NT2/D1 (cell line): ENCODE measurements at regions not wholly inside any gene's neighbourhood (a gene's known extent, or its start where the extent isn't known, plus 50 kb on each side); places are given as distances from the start of the nearest gene placed in this dataset.

ENCODE experiments used
- DNase-seq: peaks from one replicate; pipeline ENCODE4 v3.0.0-alpha.2; 2011; ENCODE audit warnings: low read depth, low spot score
- H3K27me3 ChIP-seq: 2 replicates; pipeline ENCODE4 v1.6.0; 2011; ENCODE audit warnings: mild to moderate bottlenecking; ENCODE audit not compliant: insufficient read length, insufficient read depth
- H3K36me3 ChIP-seq: 2 replicates; pipeline ENCODE4 v1.6.1; 2011; ENCODE audit warnings: mild to moderate bottlenecking, low read length, mixed read lengths; ENCODE audit not compliant: insufficient read depth, insufficient read length
- H3K4me1 ChIP-seq: 2 replicates; pipeline ENCODE4 v1.5.1; 2011; ENCODE audit not compliant: insufficient read depth, insufficient read length
- H3K4me3 ChIP-seq: 2 replicates; pipeline ENCODE4 v1.5.1; 2011; ENCODE audit warnings: low read depth; ENCODE audit not compliant: insufficient read length
- H3K9ac ChIP-seq: 2 replicates; pipeline ENCODE4 v1.6.0; 2011; ENCODE audit warnings: low read depth; ENCODE audit not compliant: insufficient read length
- H3K9me3 ChIP-seq: 2 replicates; pipeline ENCODE4 v1.5.1; 2011; ENCODE audit warnings: mild to moderate bottlenecking, low read length; ENCODE audit not compliant: insufficient read depth
- SUZ12 ChIP-seq: IDR thresholded peaks from 2 replicates; pipeline ENCODE4 v1.6.1; 2011; ENCODE audit not compliant: insufficient read length, insufficient read depth; ENCODE audit errors: extremely low read depth
- YY1 ChIP-seq: IDR thresholded peaks from 2 replicates; pipeline ENCODE4 v1.6.1; 2011; ENCODE audit not compliant: insufficient read length, insufficient read depth
- ZNF274 ChIP-seq: IDR thresholded peaks from 2 replicates; pipeline ENCODE4 v1.6.1; 2011; ENCODE audit warnings: mild to moderate bottlenecking, low read depth, low read length

- peaks cover 10% of the 10 kb centered on the region for H3K4me1 ChIP-seq
- no peaks in the 10 kb centered on the region for H3K36me3 ChIP-seq
- H3K9ac ChIP-seq: no peak overlapping the region
- H3K4me3 ChIP-seq: no peak overlapping the region
- TF ChIP-seq ZNF274 (no peak), SUZ12 (no peak), YY1 (no peak)
- H3K9me3 ChIP-seq: no peaks in the 10 kb centered on the region
- no peak for DNase-seq
- H3K27me3 ChIP-seq: no peaks in the 10 kb centered on the region
Observed at GRCh38 chr3:72242326-72242725, 457.4 kb upstream of the PROK2 start.

DNA sequence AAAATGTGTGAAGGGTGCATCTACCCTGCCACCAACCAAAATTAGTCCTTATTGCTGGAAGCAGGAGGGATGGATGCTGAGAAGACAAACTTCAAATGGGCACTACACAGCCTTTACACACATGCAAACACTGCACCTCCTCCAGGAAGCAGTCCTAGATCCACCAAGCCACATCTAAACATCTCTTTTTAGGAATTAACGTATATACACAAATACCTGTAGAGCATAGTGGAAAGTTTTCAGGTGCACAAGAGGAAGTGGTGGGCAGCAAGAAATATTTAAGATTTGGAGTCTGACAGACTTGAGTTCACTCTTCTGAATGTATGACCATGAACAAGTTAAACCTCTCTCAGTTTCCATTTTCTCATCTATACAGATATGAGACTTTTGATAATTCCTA lies 456.6 kb upstream of the PROK2 start:
- Histone ChIP-seq H3K36me3 (no peaks in the 10 kb centered on the region), H3K4me3 (no peak overlapping the region), H3K27me3 (no peaks in the 10 kb centered on the region), H3K9me3 (no peaks in the 10 kb centered on the region), H3K4me1 (peaks cover 10% of the 10 kb centered on the region), H3K9ac (no peak overlapping the region)
- no peak for TF ChIP-seq YY1
- DNase-seq: no peak

GRCh38 chr3:72240531-72240930 lies 455.6 kb upstream of the PROK2 start:
- Histone ChIP-seq H3K9ac (no peak overlapping the region), H3K9me3 (no peaks in the 10 kb centered on the region), H3K4me1 (peaks cover 10% of the 10 kb centered on the region), H3K4me3 (no peak overlapping the region), H3K27me3 (no peaks in the 10 kb centered on the region), H3K36me3 (no peaks in the 10 kb centered on the region)
- no peak for DNase-seq
- TF ChIP-seq ZNF274 (no peak), SUZ12 (no peak), YY1 (no peak)

DNA sequence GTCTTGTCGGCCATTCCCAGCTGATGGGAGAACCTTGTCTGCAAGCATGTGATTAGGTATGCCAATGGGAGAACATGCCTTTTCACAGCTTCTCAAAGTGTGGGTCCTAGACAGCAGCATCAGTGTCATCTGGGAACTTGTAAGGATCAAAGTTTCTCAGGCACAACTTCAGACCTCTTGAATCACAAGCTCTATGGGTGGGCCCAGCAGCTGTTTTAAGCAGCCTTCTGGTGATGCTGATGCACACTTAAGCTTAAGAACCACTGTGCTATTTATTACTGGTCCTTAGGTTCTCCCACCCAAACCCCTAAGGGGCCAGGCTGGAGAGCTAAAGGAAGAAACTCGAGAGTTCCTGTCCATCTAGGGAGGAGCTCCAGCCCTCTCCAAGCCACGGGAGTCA lies 453.9 kb upstream of the PROK2 start:
- H3K4me3 ChIP-seq: no peak overlapping the region
- no peak for DNase-seq
- TF ChIP-seq YY1 (no peak), ZNF274 (no peak), SUZ12 (no peak)
- no peaks in the 10 kb centered on the region for H3K27me3 ChIP-seq
- H3K9me3 ChIP-seq: no peaks in the 10 kb centered on the region
- H3K4me1 ChIP-seq: peaks cover 8% of the 10 kb centered on the region
- H3K9ac ChIP-seq: no peak overlapping the region
- H3K36me3 ChIP-seq: no peaks in the 10 kb centered on the region

DNA sequence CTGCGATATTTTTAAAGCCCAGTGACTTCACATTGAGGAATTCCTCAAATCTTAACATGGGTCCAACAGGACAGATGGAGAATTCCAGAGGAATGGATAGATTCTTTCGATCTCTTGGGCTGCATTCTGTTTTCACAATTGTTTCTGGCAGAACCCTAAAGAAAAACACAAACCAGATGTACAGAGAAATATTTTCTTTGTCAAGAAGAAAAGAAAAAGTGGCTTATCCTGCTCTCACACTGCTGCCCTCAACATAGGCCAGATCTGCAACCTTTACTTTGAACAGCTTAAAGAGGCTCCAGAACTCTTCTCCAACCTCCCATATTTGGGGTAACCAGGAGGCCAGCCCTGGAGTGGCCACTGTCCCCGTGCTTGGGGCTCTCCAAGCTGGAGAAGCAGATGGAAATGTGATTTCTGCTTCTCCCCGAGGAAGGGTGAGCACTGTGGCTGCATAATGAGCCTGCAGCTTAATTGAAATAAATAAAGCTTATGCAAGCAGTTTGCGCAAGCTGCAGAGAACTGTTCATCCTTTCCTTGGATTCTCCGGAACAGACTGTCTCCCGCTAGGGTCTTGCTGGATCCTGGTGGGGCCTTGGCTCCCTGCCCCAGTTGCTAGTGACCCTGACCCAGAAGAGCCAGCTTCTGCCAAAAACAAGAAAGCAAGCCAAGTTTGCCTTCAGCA lies 453.2 kb upstream of the PROK2 start:
- no peak overlapping the region for H3K4me3 ChIP-seq
- TF ChIP-seq YY1 (no peak), SUZ12 (no peak), ZNF274 (no peak)
- DNase-seq: no peak
- no peaks in the 10 kb centered on the region for H3K27me3 ChIP-seq
- H3K9me3 ChIP-seq: no peaks in the 10 kb centered on the region
- no peak overlapping the region for H3K9ac ChIP-seq
- H3K4me1 ChIP-seq: peaks cover 2% of the 10 kb centered on the region
- H3K36me3 ChIP-seq: no peaks in the 10 kb centered on the region

DNA sequence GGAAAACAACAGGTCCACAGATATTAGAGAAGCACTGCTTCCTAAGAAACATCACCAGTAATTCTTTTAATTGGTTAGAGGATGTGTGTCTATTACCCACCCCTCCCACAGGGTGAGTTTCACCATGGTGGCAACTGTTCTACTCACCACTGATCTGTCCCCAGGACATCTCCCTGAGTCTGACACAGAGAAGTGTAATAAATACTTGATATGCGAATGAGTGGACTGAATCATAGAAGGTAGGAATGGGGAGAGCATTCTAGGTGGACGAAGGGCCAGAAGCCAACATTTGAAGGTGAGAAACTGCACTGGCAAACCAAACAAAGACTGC lies 452.7 kb upstream of the PROK2 start:
- Histone ChIP-seq H3K9ac (no peak overlapping the region), H3K4me3 (no peak overlapping the region), H3K36me3 (no peaks in the 10 kb centered on the region), H3K27me3 (no peaks in the 10 kb centered on the region), H3K9me3 (no peaks in the 10 kb centered on the region), H3K4me1 (peaks cover 2% of the 10 kb centered on the region)
- DNase-seq: no peak
- TF ChIP-seq YY1: no peak
- TF ChIP-seq ZNF274: no peak
- no peak for TF ChIP-seq SUZ12

GRCh38 chr3:72234391-72234790 lies 449.4 kb upstream of the PROK2 start:
- H3K4me1 ChIP-seq: peaks cover 2% of the 10 kb centered on the region
- no peak overlapping the region for H3K9ac ChIP-seq
- H3K27me3 ChIP-seq: no peaks in the 10 kb centered on the region
- no peak overlapping the region for H3K4me3 ChIP-seq
- H3K36me3 ChIP-seq: no peaks in the 10 kb centered on the region
- TF ChIP-seq YY1 (no peak), ZNF274 (no peak), SUZ12 (no peak)
- H3K9me3 ChIP-seq: no peaks in the 10 kb centered on the region
- no peak for DNase-seq

DNA sequence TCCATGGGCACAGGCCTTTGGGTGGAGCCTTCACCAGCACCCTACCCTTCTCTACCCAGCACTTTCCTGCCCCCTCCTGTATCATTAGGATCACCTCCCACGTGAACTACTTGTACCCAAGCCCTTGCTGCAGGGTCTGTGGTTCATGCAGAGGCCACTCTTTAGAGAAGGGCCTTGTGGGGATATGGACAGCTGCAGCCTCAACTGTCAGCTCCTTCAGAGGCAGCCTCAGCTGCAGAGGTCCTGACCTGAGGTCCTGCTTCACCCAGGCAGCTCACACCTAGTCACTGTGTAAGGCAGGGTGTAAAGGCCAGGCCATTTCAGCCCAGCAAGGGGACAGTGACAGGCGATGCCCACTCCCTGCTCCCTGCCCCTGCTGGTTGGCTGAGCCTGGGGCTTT lies 448.6 kb upstream of the PROK2 start:
- no peaks in the 10 kb centered on the region for H3K27me3 ChIP-seq
- DNase-seq: no peak

More for the DNA sequence above, 448.6 kb upstream of the PROK2 start:
- Histone ChIP-seq H3K9ac (no peak overlapping the region), H3K9me3 (no peaks in the 10 kb centered on the region), H3K4me3 (no peak overlapping the region), H3K36me3 (no peaks in the 10 kb centered on the region), H3K4me1 (peaks cover 2% of the 10 kb centered on the region)
- no peak for TF ChIP-seq SUZ12
- no peak for TF ChIP-seq ZNF274
- no peak for TF ChIP-seq YY1
